Erythroblast (primary cell): ENCODE measurements at regions not wholly inside any gene's neighbourhood (a gene's known extent, or its start where the extent isn't known, plus 50 kb on each side); places are given as distances from the start of the nearest gene placed in this dataset.

Experiments
- GATA1 ChIP-seq: IDR thresholded peaks from 2 replicates; pipeline ENCODE4 v1.6.1; 2011; ENCODE audit warnings: low read depth, mild to moderate bottlenecking, control low read depth, low read length, moderate library complexity
- POLR2A ChIP-seq: IDR thresholded peaks from 2 replicates; pipeline ENCODE4 v1.6.1; 2011; ENCODE audit warnings: mild to moderate bottlenecking, low read length

DNA sequence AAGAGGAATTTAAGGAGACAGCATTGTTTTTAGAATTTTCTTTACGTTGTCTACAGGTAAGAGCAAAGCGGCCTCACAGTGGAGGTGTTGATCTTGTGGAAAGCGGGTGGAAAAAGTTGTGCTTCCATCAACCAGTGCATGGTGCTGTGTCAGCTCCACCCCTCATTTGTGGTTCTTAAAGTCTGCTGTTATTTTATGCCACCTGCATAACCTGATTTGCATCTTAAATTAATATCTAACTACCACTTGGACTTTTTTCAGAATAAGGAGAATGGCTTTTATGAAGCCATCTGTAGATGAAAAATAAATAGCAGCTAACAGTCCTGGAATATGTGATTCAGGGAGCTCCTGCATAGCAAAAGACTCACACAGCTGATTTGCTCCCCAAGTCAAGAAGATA, 135.1 kb downstream of the SNAPC1 start:
- TF ChIP-seq POLR2A = no peak
- TF ChIP-seq GATA1 = no peak
